NCI-H1930 (cell line): ENCODE measurements at regions not wholly inside any gene's neighbourhood (a gene's known extent, or its start where the extent isn't known, plus 50 kb on each side); places are given as distances from the start of the nearest gene placed in this dataset.

Experiments used
- DNase-seq, 2 experiments: peaks; one replicate each; lab custom pipeline; 2025; lab: John Stamatoyannopoulos, UW

DNA sequence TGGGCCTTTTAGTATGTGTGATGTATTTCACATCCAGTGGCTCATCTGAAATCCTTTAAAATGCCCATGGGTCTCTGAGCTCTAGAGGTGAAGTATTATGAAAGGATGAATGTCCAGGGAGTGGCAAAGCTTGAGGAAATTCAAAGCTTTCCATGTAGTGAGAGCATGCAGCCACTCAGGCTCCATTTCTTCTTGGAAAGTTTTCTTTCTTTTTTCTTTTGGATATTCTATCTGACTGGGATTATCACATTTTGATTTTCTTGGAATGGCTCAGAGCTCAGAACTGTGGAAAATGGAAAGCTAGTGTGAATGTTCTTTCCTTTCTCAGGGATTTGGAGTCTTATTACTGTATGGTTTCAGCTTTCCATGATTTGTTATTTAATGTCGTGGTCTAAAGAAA, 397.4 kb downstream of the CD109 start:
- no peak for DNase-seq

DNA sequence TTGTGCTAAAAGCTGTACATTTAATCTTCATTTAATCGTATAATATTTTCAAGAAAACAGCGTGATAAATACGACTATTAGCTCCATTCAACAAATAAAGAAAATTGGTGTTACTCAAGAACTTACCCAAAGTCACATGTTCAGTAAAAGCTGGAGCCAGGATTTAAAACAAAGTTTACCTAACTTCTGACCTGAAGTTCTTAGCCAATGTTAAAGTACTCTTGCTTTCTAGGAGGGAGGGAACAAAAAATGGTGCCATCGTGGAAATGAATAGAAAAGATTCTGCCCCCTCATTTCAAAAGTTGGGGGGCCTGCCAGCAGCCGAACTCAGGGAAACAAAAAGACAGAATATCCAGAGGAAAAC, 395.8 kb downstream of the CD109 start:
- DNase-seq, result no peak

DNA sequence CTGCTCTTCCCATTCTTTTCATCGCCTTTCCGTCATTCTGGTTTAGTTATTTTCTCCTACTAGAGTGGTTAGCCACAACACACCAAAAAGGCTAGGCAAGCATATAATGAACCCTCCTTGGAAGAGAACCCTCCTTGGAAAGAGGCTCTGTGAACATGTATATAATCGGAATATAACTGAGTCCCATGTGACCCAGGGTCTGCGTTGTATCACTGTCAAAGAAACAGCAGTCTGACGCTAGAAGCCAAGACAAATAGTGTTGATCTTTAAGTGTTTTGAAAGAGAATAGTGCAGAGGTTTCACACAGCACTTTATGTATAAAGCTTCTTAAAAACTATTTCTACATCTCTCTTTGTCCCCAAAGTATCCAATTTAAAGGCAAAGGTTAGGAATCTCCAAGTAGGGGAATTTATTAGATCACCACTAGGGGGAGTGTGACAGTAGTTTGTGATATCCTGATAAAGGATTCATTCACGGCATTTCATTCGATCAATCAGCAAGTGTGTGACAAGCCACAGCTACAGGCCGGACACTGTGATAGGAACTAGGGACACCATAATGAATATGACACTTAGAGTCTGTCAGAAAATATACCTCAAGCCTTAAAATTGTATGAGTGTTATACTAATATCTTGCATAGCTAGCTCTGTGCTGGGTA, 395.3 kb downstream of the CD109 start:
- DNase-seq, result peak; percentile 2 to 34

DNA sequence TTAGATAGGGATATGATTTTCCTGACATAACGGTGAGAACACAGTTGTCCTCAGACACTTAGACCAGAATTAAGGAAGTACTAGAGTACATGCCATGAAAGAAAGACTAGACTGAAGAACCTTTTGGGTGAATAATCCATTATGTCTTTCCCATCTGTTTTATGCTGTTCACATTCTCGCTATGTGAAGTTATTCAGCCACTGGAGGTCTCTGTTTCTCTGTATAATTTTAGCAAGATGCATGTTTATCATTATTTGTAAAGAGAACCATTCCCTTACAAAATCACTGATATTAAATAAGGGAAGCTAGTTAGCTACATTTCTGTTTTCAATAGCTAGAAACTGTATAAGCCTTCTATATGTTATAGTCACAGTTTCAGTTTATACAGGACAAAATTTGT, 391.9 kb downstream of the CD109 start:
- DNase-seq, result no peak

- DNase-seq, result no peak
These were observed 379.9 kb downstream of the CD109 start for GRCh38 chr6:74075896-74076295.

DNA sequence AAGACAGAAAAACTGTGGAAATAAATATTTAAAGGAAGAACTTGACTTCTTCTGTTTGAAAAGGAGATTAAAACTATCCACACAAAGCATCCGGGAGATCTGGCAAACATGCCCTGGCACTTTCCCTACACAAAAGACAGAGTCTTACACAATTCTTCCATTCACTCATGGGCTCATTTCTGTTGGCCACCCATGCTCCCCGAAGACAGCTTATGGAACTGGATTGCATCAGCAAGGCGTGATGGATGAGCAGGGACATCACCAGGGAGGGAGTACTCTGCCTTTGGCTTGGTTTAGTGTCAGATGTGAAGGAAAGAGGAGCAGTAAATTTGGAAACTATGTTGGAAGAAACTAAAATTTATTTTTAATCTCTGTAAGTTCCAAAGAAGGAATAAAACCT, 379.3 kb downstream of the CD109 start:
- DNase-seq, result peak in 1 of 2 experiments; percentile 7

GRCh38 chr6:74074645-74075044, 378.6 kb downstream of the CD109 start:
- no peak for DNase-seq

DNA sequence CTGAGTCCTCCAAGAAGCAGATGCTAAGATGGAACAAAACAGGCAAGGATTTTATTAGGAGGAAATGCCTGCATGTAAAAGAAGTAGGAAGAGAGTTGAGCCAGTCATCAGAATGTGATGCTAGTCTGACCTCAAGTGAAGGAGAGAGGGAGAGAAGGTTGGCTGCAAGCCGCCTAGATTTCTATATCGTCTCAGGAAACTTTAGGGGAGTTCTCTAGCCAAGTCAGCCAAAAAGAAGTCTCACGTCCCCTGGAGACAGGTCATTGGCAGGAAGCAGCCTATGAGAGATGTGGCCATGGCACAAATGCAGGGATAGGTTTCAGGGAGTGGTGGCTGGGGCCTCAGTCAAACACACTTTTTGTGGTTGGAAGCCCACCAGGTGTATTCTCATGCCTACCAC, 378.0 kb downstream of the CD109 start:
- DNase-seq, result no peak

DNA sequence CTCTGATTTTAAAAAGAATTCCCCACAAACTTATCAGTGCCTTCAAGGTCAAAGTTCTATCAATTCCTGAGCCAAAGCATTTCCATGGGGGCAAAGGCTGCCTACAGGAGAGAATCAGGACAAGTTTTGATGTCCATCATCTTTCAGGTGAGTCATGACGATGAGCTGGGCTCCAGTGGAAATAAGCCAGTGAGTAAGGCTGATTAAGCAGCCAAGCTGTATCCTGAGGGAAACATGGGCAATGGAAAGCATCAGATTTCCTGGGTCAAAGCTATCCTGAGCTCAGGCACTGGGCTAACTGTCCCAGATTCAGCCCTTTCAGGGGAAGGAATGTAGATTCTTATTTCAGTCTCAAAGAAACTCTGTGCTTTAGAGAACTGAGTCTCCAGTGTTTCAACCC, 377.4 kb downstream of the CD109 start:
- no peak for DNase-seq

DNA sequence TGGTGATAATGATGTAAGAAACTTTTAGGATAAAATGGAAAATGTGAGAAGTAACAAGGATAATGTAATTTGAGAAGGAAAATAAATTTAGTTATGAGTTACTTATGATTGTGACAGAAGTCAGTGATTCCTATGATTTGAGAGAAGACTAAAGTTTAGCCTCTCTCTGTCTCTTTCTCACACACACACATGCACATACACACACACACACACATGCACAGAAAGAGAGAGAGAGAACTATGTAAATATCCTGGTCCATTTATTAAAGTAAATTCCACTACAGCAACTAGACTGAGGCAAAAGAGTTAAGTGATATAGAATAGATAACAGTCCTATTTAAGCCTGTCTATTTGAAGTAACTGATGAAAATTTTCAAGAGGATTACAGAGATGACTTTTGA, 375.2 kb downstream of the CD109 start:
- DNase-seq, result no peak

GRCh38 chr6:74070711-74071110, 374.7 kb downstream of the CD109 start:
- no peak for DNase-seq

- no peak for DNase-seq
These were observed 374.1 kb downstream of the CD109 start for GRCh38 chr6:74070091-74070490.

- no peak for DNase-seq
These were observed 373.1 kb downstream of the CD109 start for GRCh38 chr6:74069089-74069581.

DNA sequence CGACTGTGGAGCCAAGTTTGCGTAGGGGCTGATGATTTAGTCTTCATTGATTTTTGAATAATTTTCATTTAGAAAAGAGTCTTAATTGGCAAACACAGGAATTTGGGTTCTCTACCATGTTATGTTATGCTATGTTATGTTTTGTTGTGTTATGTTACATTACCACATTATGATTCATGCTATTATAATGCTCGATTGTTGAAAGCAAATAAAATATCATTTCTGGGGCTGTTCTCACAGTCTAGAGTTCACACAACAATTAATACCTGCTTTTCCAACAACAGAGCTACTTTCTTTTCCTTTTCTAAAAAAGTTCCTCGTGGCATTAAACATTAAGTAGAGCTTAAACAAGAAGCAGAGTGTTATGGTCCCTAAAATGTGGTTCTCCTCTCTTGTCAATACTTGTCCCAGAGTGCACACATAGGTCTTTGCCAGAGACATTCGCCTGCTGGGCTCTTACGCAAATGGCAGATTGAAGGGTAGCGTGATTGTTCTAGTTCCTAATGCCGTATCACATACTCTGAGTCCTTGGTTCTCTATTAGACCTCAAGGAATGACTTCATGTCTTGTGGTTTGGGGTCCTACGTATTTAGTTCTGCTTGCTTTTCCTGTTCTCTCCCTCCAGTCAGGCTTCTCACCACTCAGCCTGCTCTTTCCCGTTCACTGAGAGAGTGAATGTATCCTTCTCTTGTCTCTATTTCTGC, 370.3 kb downstream of the CD109 start:
- DNase-seq, result no peak

GRCh38 chr6:74065705-74066104, 369.7 kb downstream of the CD109 start:
- no peak for DNase-seq

DNA sequence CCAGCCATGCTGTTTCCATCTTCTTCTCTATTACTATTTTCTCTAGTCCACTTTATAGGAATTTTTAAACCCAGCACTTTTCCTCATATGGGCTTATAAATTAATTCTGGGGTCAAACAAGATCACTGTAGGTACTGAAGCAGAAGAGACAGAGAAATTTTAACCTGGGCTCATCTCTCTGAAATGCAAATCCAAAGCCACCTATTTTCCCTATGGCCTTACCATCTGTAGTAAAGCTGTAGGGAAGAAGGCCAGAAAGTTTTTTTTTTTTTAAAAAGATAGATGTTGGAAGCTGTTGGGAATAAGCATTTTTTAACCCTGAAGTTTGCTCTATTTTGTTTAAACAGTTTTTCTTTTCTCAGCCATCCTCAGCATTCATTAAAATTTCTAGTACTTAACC, 367.4 kb downstream of the CD109 start:
- DNase-seq, result no peak

DNA sequence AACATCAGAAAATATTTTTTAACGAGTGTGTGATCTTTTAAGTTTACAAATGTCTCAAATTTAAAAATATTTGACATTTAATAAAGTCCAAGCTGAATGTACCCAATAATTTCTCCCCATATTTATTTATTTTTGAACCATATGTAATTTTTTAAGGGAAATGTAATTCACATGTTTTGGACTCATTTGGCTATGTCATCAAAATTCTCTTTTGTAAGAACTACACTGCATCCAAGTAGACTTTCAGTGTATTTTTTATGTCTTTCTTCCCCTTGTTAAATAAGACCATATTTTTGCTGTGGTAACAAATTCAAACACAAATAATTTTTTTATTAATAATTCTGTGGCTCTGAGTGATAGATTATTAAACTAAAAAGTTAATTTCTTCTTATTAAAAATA, 365.2 kb downstream of the CD109 start:
- no peak for DNase-seq

DNA sequence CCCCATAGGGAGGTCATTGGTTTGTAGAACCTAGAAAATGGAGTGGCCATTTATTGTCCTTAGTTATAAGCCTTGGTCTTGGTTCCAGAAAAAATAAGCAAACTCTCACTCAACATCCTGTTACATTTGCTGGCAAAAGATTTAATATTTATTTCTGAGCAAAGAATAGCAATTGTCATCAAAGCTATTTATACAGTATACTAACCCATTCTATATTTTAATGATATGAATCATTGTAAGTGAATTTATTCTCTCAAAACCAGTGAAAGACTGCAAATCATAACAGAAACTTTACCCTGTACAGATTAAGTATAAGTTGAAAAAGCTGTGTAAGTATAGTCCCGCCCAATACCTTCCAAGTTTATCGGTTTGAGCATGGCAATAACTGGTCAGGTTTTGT, 364.4 kb downstream of the CD109 start:
- no peak for DNase-seq

- DNase-seq, result no peak
These were observed 362.6 kb downstream of the CD109 start for GRCh38 chr6:74058606-74059005.

DNA sequence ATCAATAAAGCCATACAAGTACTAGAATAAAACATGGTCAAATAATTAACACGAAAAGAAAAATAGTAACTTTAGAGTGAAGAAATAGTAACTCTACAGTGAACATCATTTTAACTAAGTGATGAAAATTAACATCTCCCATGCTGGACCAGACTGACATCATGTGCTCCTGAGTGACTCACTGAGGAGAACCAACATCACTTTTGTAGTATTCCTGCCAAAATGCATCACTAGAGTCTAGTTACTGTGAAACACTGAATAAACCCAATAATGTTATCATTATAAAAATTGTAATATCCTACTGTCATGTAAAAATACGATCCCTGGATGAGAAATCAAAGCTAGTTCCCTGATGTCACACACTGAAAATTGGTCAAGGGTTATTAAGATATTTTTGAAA, 361.3 kb downstream of the CD109 start:
- no peak for DNase-seq

DNA sequence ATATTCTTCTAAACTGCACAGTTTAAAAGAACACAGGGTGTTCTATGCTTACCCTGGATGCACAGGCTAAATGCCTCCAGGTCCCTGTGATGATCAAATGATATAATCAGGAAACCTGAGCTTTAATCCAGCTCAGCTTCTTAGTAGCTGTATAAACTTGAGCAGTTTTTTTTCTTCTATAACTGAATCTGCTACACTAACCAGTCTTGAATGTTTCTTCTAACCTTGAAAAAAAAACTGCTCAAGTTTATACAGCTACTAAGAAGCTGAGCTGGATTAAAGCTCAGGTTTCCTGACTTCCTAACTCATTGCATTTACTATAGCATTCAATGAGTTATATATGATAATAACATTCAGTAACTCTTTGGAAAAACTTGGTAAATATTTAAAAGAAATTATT, 358.2 kb downstream of the CD109 start:
- DNase-seq, result no peak

- DNase-seq, result no peak
These were observed 354.9 kb downstream of the CD109 start for GRCh38 chr6:74050921-74051320.

- no peak for DNase-seq
These were observed 352.4 kb downstream of the CD109 start for GRCh38 chr6:74048387-74048786.
